ENCODE measurements at regions not wholly inside any gene's neighbourhood (a gene's known extent, or its start where the extent isn't known, plus 50 kb on each side); places are given as distances from the start of the nearest gene placed in this dataset.
"Not testable (repeated sequence)": the region's sequence is repeated elsewhere in the genome, so short reads cannot be mapped to it uniquely, and the experiment has no call there.

- TF ChIP-seq CTCF, EZH2phosphoT487 (IDR thresholded peaks at IDR 0.05; ENCODE audit: low read length): not testable (repeated sequence)
Measured at GRCh38 chr3:109393728-109394127, 56.4 kb upstream of the DPPA4 start.
